ENCODE measurements at regions not wholly inside any gene's neighbourhood (a gene's known extent, or its start where the extent isn't known, plus 50 kb on each side); places are given as distances from the start of the nearest gene placed in this dataset.

DNA sequence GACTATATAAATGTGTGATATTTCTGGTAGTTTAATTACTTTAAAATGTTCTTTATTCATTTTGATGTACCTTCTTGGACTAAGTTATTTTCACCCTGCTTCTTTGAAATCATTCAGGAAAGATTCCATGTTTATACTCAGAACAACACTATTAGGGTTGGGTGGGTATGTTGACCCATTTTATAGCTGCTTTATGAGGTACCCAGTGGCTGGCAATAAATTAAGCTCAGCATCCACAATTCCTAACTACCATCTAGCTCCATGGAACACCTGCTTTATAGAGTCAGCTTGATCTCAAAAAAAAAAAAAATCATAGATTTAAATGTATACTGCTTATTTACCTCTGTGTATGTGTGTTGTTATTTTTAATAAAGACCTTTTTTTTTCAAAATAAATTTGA, 78.9 kb upstream of the ZNF91 start:
- no peak overlapping the region for H3K56ac ChIP-seq (ENCODE audit: insufficient read length, low read depth, low read length)
- H2AK5ac ChIP-seq (ENCODE audit: insufficient read length, low read length) = no peak overlapping the region
- H3K4ac ChIP-seq (ENCODE audit: low read depth, low read length) = no peak overlapping the region
- H2AFZ ChIP-seq (ENCODE audit: low read length) = no peak overlapping the region
- no peak overlapping the region for H2BK15ac ChIP-seq (ENCODE audit: low read depth, low read length)
- H3K9me3 ChIP-seq (ENCODE audit: control insufficient read depth, low read depth, low read length) = peaks cover 54% of the 10 kb centered on the region
- no peak overlapping the region for H3T11ph ChIP-seq (ENCODE audit: low read length)
- no peak overlapping the region for H3K23ac ChIP-seq (ENCODE audit: insufficient read length, low read depth, low read length)
- H3K27ac ChIP-seq (ENCODE audit: insufficient read length, low read depth, low read length) = no peak overlapping the region
- Mint-ChIP-seq H3K9me3 (peaks cover 93 to 94% of the 10 kb centered on the region in 2 experiments), H3K4me3 (no peak overlapping the region), H3K27ac (no peak overlapping the region), H3K4me1 (no peaks in the 10 kb centered on the region), H3K36me3 (ENCODE audit: insufficient read depth in 1 of 3, low read depth in 3 of 3) (peaks cover 10 to 25% (median 22%) of the 10 kb centered on the region in 3 experiments; a peak in 6 of 7 replicates), H3K27me3 (ENCODE audit: low read depth) (no peaks in the 10 kb centered on the region; the same call in none of the 2 replicates)
- no peak overlapping the region for H2BK120ac ChIP-seq (ENCODE audit: low read depth, low read length, poor library complexity, severe bottlenecking)
- H3K9ac ChIP-seq (ENCODE audit: extremely low read depth, insufficient read length, low read length) = no peak overlapping the region
- no peak overlapping the region for H4K8ac ChIP-seq (replicated peaks; ENCODE audit: insufficient read length, low read depth, low read length)
- no peaks in the 10 kb centered on the region for H3K79me1 ChIP-seq (ENCODE audit: insufficient read depth, low read depth, low read length, poor library complexity, severe bottlenecking)
- H4K91ac ChIP-seq (ENCODE audit: insufficient read length, low read depth, low read length) = no peak overlapping the region
- DNase-seq = no peak
- H3K18ac ChIP-seq (ENCODE audit: insufficient read length, low read depth, low read length) = no peak overlapping the region
- no peak overlapping the region for H2BK20ac ChIP-seq (ENCODE audit: low read depth, low read length, poor library complexity, severe bottlenecking)
- H3K23me2 ChIP-seq (ENCODE audit: insufficient read length, low read depth, low read length, poor library complexity, severe bottlenecking) = no peaks in the 10 kb centered on the region
- no peaks in the 10 kb centered on the region; the same call in 1 of the 2 replicates for H3K27me3 ChIP-seq (ENCODE audit: insufficient read depth, low read length)
- no peak overlapping the region for H3K4me2 ChIP-seq (ENCODE audit: insufficient read depth, insufficient read length, low read length)
- H2BK12ac ChIP-seq (ENCODE audit: insufficient read length, low read depth, low read length) = no peak overlapping the region
- H3K14ac ChIP-seq (ENCODE audit: insufficient read depth, low read length) = no peak overlapping the region
- no peaks in the 10 kb centered on the region for H3K4me1 ChIP-seq (ENCODE audit: insufficient read depth, low read length)
- H3K79me2 ChIP-seq (ENCODE audit: insufficient read depth, low read length) = no peaks in the 10 kb centered on the region
- no peak for TF ChIP-seq CTCF (conservative IDR thresholded peaks at IDR 0.05)
- no peaks in the 10 kb centered on the region for H4K20me1 ChIP-seq (ENCODE audit: control insufficient read depth, insufficient read depth, insufficient read length)
- no peak overlapping the region for H2BK5ac ChIP-seq (ENCODE audit: insufficient read length, low read length)
- H4K5ac ChIP-seq (ENCODE audit: insufficient read length, low read depth, low read length) = no peak overlapping the region

Data from H9 (cell line).